ENCODE measurements at regions not wholly inside any gene's neighbourhood (a gene's known extent, or its start where the extent isn't known, plus 50 kb on each side); places are given as distances from the start of the nearest gene placed in this dataset.
"Not testable (repeated sequence)": the region's sequence is repeated elsewhere in the genome, so short reads cannot be mapped to it uniquely, and the experiment has no call there.

DNA sequence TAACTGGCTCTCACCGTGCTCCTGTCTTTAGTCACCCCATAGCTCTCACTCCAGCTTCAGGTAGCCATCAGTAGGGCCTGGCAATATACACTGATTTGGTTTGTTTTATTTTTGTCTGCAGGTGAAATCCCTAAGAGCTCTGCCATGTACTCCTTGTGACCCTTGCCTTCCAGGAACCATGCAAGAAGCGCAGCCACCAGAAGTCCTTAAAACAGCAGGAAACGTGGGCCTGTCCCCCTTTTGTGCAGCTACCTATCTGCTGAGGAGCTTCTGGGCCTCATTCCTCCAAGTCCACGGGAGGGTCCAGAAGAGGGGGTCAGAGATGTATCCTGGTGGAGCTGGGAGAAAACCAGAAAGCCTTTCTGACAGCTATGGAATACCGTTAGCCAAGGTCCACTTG, 399.1 kb downstream of the FAM72C start:
- H3K36me3 Mint-ChIP-seq (ENCODE audit: low read depth); H3K9me3 Mint-ChIP-seq; H3K4me3 Mint-ChIP-seq; CTCF ChIA-PET; DNase-seq; H3K27me3 Mint-ChIP-seq (ENCODE audit: low read depth); H3K27ac Mint-ChIP-seq; intact Hi-C loops (cut with micrococcal nuclease); H3K4me1 Mint-ChIP-seq (ENCODE audit: low read depth): not testable (repeated sequence)

DNA sequence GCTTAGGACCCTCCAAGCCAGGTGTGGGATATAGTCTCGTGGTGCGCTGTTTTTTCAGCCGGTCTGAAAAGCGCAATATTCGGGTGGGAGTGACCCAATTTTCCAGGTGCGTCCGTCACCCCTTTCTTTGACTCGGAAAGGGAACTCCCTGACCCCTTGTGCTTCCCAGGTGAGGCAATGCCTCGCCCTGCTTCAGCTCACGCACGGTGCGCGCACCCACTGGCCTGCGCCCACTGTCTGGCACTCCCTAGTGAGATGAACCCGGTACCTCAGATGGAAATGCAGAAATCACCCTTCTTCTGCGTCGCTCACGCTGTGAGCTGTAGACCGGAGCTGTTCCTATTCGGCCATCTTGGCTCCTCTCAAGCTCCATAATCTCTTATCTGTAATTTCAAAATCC, 408.0 kb downstream of the FAM72C start:
- H3K27me3 Mint-ChIP-seq (ENCODE audit: low read depth): peaks cover 12% of the 10 kb centered on the region
- H3K4me1 Mint-ChIP-seq (ENCODE audit: low read depth); DNase-seq; intact Hi-C loops (cut with micrococcal nuclease); H3K9me3 Mint-ChIP-seq; H3K36me3 Mint-ChIP-seq (ENCODE audit: low read depth); H3K4me3 Mint-ChIP-seq; CTCF ChIA-PET; H3K27ac Mint-ChIP-seq: not testable (repeated sequence)

DNA sequence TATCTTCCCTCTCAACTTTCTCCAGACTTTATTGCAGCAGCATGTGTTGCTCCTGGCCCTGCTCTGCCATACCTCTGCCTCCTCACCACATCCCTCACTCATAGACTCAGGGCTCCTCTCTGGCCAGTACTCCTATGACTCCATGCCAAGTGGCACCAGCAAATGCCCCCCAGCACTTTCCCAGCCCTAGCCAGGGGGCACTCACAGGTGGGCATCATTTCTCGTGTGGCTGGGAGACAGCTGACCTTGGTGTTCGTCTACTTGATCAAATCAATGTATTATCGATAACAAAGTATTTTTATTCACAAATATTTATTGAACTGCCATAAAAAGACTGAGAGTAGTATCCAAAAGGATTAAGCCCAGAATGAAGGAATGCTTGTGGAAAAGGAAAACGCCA, 418.2 kb downstream of the FAM72C start:
- Mint-ChIP-seq H3K9me3 (peaks cover 2% of the 10 kb centered on the region), H3K4me3 (no peak overlapping the region), H3K27me3 (ENCODE audit: low read depth) (peaks cover 5% of the 10 kb centered on the region), H3K4me1 (ENCODE audit: low read depth) (no peaks in the 10 kb centered on the region), H3K36me3 (ENCODE audit: low read depth) (no peaks in the 10 kb centered on the region), H3K27ac (no peak overlapping the region)
- CTCF ChIA-PET: no interaction called here
- intact Hi-C loops (cut with micrococcal nuclease): no loop called here
- DNase-seq: no peak

DNA sequence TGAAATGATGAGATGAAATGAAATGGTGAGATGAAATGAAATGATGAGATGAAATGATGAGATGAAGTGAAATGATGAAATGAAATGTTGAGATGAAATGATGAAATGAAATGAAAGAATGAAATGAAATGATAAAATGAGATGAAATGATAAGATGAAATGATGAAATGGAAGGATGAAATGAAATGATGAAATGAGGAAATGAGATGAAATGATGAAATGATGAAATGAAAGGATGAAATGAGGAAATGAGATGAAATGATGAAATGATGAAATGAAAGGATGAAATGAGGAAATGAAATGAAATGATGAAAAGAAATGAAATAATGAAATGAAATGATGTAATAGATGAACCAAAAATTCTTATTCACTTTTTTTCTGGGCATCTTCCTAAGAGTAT, 467.1 kb downstream of the FAM72C start:
- intact Hi-C loops (cut with micrococcal nuclease); H3K4me3 Mint-ChIP-seq; H3K4me1 Mint-ChIP-seq (ENCODE audit: low read depth); DNase-seq; CTCF ChIA-PET; H3K27ac Mint-ChIP-seq: not testable (repeated sequence)
- H3K27me3 Mint-ChIP-seq (ENCODE audit: low read depth): peaks cover 16% of the 10 kb centered on the region
- peaks cover 21% of the 10 kb centered on the region for H3K36me3 Mint-ChIP-seq (ENCODE audit: low read depth)
- peaks cover 24% of the 10 kb centered on the region for H3K9me3 Mint-ChIP-seq

DNA sequence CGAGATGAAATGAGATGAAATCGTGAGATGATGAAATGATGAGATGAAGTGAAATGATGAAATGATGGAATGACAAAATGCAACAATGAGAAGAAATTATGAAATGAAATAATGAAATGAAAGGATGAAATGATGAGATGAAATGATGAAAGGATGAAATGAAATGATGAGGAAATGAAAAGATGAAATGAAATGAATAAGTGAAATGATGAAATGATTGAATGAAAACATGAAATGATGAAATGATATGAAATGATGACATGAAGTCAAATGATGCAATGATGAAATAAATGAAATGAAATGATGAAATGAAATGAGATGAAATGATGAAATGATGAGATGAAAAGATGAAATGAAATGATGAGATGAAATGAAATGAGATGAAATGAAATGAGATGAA, 467.7 kb downstream of the FAM72C start:
- H3K27ac Mint-ChIP-seq; DNase-seq; H3K4me3 Mint-ChIP-seq; intact Hi-C loops (cut with micrococcal nuclease); H3K4me1 Mint-ChIP-seq (ENCODE audit: low read depth); CTCF ChIA-PET: not testable (repeated sequence)
- H3K9me3 Mint-ChIP-seq: peaks cover 24% of the 10 kb centered on the region
- peaks cover 21% of the 10 kb centered on the region for H3K36me3 Mint-ChIP-seq (ENCODE audit: low read depth)
- H3K27me3 Mint-ChIP-seq (ENCODE audit: low read depth): peaks cover 16% of the 10 kb centered on the region

DNA sequence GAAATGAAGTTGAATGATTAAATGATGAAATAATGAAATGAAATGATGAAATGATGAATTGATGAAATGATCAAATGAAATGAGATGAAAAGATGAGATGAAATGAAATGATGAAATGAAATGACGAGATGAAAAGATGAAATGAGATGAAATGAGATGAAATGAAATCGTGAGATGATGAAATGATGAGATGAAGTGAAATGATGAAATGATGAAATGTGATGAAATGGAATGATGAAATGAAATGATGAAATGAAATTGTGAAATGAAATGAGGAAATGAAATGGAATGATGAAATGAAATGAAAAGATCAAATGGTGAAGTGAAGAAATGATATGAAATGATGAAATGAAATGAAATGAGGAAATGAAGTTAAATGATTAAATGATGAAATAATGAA, 468.7 kb downstream of the FAM72C start:
- Mint-ChIP-seq H3K27ac (peak overlapping the region; percentile 57), H3K27me3 (ENCODE audit: low read depth) (peaks cover 16% of the 10 kb centered on the region), H3K36me3 (ENCODE audit: low read depth) (peaks cover 21% of the 10 kb centered on the region), H3K9me3 (peaks cover 24% of the 10 kb centered on the region)
- H3K4me1 Mint-ChIP-seq (ENCODE audit: low read depth); DNase-seq; intact Hi-C loops (cut with micrococcal nuclease); H3K4me3 Mint-ChIP-seq; CTCF ChIA-PET: not testable (repeated sequence)

DNA sequence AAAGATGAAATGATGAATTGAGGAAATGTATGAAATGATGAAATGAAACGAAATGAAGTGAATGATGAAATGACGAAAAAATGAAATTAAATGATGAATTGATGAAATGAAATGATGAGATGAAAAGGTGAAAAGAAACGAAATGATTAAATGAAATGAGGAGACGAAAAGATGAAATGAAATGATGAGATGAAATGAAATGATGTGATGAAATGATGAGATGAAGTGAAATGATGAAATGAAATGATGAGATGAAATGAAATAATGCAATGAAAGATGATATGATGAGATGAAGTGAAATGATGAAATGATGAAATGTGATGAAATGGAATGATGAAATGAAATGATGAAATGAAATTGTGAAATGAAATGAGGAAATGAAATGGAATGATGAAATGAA, 469.7 kb downstream of the FAM72C start:
- intact Hi-C loops (cut with micrococcal nuclease); H3K4me3 Mint-ChIP-seq; H3K4me1 Mint-ChIP-seq (ENCODE audit: low read depth); CTCF ChIA-PET; DNase-seq: not testable (repeated sequence)
- Mint-ChIP-seq H3K36me3 (ENCODE audit: low read depth) (peaks cover 21% of the 10 kb centered on the region), H3K27me3 (ENCODE audit: low read depth) (peaks cover 16% of the 10 kb centered on the region), H3K27ac (peak overlapping the region; percentile 32), H3K9me3 (peaks cover 24% of the 10 kb centered on the region)

DNA sequence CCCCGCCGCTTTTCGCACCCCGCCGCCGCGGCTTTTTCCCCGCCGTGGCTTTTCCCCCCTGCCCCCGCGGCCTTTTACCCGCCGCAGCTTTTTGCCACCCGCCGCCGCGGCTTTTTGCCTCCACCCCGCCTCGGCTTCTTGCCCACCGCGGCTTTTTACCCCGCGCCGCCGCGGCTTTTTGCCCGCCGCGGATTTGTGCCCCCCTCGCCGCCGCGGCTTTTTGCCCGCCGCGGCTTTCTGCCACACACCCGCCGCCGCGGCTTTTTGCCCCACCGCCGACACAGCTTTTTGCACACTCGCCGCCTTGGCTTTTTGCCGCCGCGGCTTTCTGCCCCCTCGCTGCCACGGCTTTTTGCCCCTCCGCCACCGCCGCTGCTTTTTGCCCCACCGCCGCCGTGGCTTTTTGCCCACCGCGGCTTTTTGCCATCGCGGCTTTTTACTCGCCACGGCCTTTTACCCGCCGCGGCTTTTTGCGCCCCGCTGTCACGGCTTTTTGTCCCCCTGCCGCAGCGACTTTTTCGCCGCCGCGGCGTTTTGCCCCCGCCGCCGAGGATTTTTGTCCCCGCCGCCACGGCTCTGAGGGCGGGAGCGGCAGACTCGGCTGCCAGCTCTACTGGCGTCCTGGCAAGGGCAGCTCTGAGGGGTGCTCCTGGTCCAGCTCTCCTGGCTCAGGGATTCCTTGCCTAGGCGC, 473.6 kb downstream of the FAM72C start:
- intact Hi-C loops (cut with micrococcal nuclease); H3K4me1 Mint-ChIP-seq (ENCODE audit: low read depth); H3K27ac Mint-ChIP-seq; DNase-seq; CTCF ChIA-PET: not testable (repeated sequence)
- Mint-ChIP-seq H3K27me3 (ENCODE audit: low read depth) (peaks cover 14% of the 10 kb centered on the region), H3K36me3 (ENCODE audit: low read depth) (peaks cover 13% of the 10 kb centered on the region), H3K9me3 (peaks cover 11% of the 10 kb centered on the region), H3K4me3 (peak overlapping the region; percentile 15)

DNA sequence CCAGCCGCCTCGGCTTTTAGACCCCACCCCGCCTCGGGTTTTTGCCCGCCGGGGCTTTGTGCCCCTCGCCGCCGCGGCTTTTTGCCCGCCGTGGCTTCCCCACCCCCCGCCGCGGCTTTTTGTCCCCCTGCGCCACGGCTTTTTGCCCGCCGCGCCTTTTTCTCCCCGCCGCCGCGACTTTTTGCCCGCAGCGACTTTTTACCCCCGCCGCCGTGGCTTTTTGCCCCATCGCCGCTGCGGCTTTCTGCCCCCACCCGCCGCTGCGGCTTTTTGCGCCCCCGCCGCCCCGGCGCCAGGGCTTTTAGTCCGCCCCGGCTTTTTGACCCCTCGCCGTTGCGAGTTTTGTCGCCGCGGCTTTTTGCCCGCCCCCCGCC, 474.4 kb downstream of the FAM72C start:
- CTCF ChIA-PET: no interaction called here
- intact Hi-C loops (cut with micrococcal nuclease): no loop called here
- H3K27me3 Mint-ChIP-seq (ENCODE audit: low read depth): peaks cover 6% of the 10 kb centered on the region
- peaks cover 4% of the 10 kb centered on the region for H3K9me3 Mint-ChIP-seq
- no peak overlapping the region for H3K27ac Mint-ChIP-seq
- peaks cover 6% of the 10 kb centered on the region for H3K36me3 Mint-ChIP-seq (ENCODE audit: low read depth)
- H3K4me1 Mint-ChIP-seq (ENCODE audit: low read depth): no peaks in the 10 kb centered on the region
- no peak for DNase-seq
- no peak overlapping the region for H3K4me3 Mint-ChIP-seq

DNA sequence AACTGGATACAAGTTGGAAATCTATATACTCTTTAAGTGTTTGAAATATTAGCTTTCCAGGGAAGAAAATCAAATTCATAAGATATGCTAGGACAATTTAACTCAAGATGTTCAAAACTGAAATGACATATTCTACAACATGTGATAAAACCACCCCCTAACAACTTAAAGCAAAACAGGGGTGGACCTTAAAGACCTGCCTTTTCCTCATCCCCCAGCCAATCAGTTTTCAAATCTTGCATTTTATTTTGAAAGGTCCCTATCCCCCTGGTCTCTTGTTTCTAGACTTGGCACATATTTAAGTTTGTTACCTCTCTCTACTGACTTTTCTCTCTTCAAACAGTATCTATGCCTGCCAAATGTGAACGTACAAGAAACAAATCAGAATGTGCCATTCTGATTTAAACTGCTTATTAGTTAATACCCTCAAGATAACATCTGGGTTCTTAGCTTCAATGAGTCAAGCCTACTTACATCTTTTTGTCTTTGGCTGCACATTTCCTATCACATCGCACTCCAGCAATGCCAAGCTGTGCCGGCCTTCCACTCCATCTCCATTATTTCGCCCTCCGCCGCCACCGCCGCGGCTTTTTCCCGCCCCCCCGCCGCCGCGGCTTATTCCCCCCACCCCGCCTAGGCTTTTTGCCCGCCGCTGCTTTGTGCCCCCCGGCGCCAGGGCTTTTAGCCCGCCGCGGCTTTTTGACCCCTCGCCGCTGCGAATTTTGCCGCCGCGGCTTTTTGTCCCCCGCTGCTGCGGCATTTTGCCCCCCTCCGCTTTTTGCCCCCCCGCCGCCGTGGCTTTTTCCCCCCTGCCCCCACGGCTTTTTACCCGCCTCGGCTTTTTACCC, 475.0 kb downstream of the FAM72C start:
- H3K9me3 Mint-ChIP-seq; H3K27ac Mint-ChIP-seq; DNase-seq; H3K4me1 Mint-ChIP-seq (ENCODE audit: low read depth); H3K27me3 Mint-ChIP-seq (ENCODE audit: low read depth); intact Hi-C loops (cut with micrococcal nuclease); H3K36me3 Mint-ChIP-seq (ENCODE audit: low read depth); CTCF ChIA-PET: not testable (repeated sequence)
- peak overlapping the region; percentile 39 for H3K4me3 Mint-ChIP-seq

Measured in activated naive CD4-positive, alpha-beta T cell treated with anti-CD3 and anti-CD28 coated beads for 36 hours (primary cell).